Embryonic facial prominence (tissue), 1 donor: ENCODE measurements at regions not wholly inside any gene's neighbourhood (a gene's known extent, or its start where the extent isn't known, plus 50 kb on each side); places are given as distances from the start of the nearest gene placed in this dataset.

ENCODE experiments used
- DNase-seq: peaks from one replicate; pipeline ENCODE4 v3.0.0-alpha.2; 2016; ENCODE audit errors: extremely low spot score

GRCh38 chr16:65223335-65223734, 101.5 kb upstream of the CDH11 start:
- no peak for DNase-seq

- no peak for DNase-seq
Measured at GRCh38 chr16:65222536-65222935, 100.7 kb upstream of the CDH11 start.

GRCh38 chr16:65222049-65222448, 100.2 kb upstream of the CDH11 start:
- DNase-seq, result no peak

GRCh38 chr16:65219786-65220185, 97.9 kb upstream of the CDH11 start:
- no peak for DNase-seq

GRCh38 chr16:65218348-65218747, 96.5 kb upstream of the CDH11 start:
- no peak for DNase-seq

- no peak for DNase-seq
Measured at GRCh38 chr16:65213866-65214595, 92.2 kb upstream of the CDH11 start.

- DNase-seq, result no peak
Measured at GRCh38 chr16:65212791-65213190, 90.9 kb upstream of the CDH11 start.

- no peak for DNase-seq
Measured at GRCh38 chr16:65212240-65212639, 90.4 kb upstream of the CDH11 start.

- no peak for DNase-seq
Measured at GRCh38 chr16:65202461-65202860, 80.6 kb upstream of the CDH11 start.

GRCh38 chr16:65201511-65201910, 79.6 kb upstream of the CDH11 start:
- no peak for DNase-seq

- DNase-seq, result no peak
Measured at GRCh38 chr16:65200857-65201256, 79.0 kb upstream of the CDH11 start.

GRCh38 chr16:65200156-65200773, 78.4 kb upstream of the CDH11 start:
- no peak for DNase-seq

GRCh38 chr16:65196420-65197075, 74.7 kb upstream of the CDH11 start:
- no peak for DNase-seq

- no peak for DNase-seq
Measured at GRCh38 chr16:65195998-65196397, 74.1 kb upstream of the CDH11 start.

GRCh38 chr16:65185241-65185778, 63.4 kb upstream of the CDH11 start:
- no peak for DNase-seq

- peak; percentile 84 for DNase-seq
Measured at GRCh38 chr16:65181071-65181561, 59.3 kb upstream of the CDH11 start.

GRCh38 chr16:65178151-65178550, 56.3 kb upstream of the CDH11 start:
- no peak for DNase-seq

- no peak for DNase-seq
Measured at GRCh38 chr16:65176603-65177002, 54.7 kb upstream of the CDH11 start.

GRCh38 chr16:65172356-65172755, 50.5 kb upstream of the CDH11 start:
- no peak for DNase-seq
